SK-N-SH (cell line): ENCODE measurements at regions not wholly inside any gene's neighbourhood (a gene's known extent, or its start where the extent isn't known, plus 50 kb on each side); places are given as distances from the start of the nearest gene placed in this dataset.

Experiments used
- EP300 ChIP-seq, 2 experiments: IDR thresholded peaks; 2 replicates each; pipeline versions ENCODE4 v1.4.0 to v1.6.1; 2012; ENCODE audit warnings: borderline replicate concordance in 1 of 2, low read depth in 1 of 2, low read length in 1 of 2
- MXI1 ChIP-seq: IDR thresholded peaks from 2 replicates; pipeline ENCODE4 v1.6.1; 2012; ENCODE audit warnings: mild to moderate bottlenecking, low read depth, low read length, improper control_type of control experiment
- POLR2AphosphoS5 ChIP-seq: IDR thresholded peaks from 2 replicates; pipeline ENCODE4 v1.6.1; 2012; ENCODE audit warnings: low read depth, low read length
- TF ChIP-seq, protein P1 (sequence below): fragments of 200-600 bp; sonication (generic); IDR thresholded peaks from 2 replicates; pipeline ENCODE4 v1.6.1; 2017; ENCODE audit warnings: antibody characterized with exemption, mild to moderate bottlenecking, moderate library complexity
- TF ChIP-seq, protein P2 (sequence below): IDR thresholded peaks from 2 replicates; pipeline ENCODE4 v1.6.1; 2012; ENCODE audit warnings: mild to moderate bottlenecking, low read depth, low read length, moderate library complexity

DNA sequence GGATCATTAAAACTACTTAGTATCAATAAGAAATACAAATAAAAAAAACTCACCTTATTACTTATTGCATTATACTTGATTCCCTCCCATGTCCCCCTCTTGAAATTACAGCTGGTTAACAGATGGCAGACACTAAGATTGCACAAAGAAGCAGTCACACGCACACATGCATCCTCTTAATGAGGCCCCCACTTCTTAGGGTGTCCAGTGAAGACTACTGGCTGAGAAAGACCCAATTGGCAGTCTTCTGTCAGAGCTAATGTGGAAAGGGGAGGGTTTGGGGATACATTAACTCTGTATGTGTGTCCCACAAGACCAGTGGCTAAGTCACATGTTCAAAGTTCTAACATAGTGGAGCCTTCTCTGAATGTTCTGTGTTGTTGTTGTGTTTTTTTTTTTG is 210.7 kb downstream of the MTX2 start:
- TF ChIP-seq, protein P1, sequence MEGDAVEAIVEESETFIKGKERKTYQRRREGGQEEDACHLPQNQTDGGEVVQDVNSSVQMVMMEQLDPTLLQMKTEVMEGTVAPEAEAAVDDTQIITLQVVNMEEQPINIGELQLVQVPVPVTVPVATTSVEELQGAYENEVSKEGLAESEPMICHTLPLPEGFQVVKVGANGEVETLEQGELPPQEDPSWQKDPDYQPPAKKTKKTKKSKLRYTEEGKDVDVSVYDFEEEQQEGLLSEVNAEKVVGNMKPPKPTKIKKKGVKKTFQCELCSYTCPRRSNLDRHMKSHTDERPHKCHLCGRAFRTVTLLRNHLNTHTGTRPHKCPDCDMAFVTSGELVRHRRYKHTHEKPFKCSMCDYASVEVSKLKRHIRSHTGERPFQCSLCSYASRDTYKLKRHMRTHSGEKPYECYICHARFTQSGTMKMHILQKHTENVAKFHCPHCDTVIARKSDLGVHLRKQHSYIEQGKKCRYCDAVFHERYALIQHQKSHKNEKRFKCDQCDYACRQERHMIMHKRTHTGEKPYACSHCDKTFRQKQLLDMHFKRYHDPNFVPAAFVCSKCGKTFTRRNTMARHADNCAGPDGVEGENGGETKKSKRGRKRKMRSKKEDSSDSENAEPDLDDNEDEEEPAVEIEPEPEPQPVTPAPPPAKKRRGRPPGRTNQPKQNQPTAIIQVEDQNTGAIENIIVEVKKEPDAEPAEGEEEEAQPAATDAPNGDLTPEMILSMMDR, result no peak
- TF ChIP-seq, protein P2, sequence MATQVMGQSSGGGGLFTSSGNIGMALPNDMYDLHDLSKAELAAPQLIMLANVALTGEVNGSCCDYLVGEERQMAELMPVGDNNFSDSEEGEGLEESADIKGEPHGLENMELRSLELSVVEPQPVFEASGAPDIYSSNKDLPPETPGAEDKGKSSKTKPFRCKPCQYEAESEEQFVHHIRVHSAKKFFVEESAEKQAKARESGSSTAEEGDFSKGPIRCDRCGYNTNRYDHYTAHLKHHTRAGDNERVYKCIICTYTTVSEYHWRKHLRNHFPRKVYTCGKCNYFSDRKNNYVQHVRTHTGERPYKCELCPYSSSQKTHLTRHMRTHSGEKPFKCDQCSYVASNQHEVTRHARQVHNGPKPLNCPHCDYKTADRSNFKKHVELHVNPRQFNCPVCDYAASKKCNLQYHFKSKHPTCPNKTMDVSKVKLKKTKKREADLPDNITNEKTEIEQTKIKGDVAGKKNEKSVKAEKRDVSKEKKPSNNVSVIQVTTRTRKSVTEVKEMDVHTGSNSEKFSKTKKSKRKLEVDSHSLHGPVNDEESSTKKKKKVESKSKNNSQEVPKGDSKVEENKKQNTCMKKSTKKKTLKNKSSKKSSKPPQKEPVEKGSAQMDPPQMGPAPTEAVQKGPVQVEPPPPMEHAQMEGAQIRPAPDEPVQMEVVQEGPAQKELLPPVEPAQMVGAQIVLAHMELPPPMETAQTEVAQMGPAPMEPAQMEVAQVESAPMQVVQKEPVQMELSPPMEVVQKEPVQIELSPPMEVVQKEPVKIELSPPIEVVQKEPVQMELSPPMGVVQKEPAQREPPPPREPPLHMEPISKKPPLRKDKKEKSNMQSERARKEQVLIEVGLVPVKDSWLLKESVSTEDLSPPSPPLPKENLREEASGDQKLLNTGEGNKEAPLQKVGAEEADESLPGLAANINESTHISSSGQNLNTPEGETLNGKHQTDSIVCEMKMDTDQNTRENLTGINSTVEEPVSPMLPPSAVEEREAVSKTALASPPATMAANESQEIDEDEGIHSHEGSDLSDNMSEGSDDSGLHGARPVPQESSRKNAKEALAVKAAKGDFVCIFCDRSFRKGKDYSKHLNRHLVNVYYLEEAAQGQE, result no peak
- TF ChIP-seq POLR2AphosphoS5, result no peak
- no peak for TF ChIP-seq EP300 (IDR thresholded peaks at IDR 0.05; ENCODE audit: borderline replicate concordance in 1 of 2, low read depth in 1 of 2, low read length in 1 of 2)
- no peak for TF ChIP-seq MXI1
